HCT116 (cell line): ENCODE measurements at regions not wholly inside any gene's neighbourhood (a gene's known extent, or its start where the extent isn't known, plus 50 kb on each side); places are given as distances from the start of the nearest gene placed in this dataset.
A peak's percentile ranks its signal among the peaks of the same experiment; 100 is the strongest.

Source experiments
- ATAC-seq: fragments of 200-7000 bp; cut with Tn5 transposase; 2 replicates; pipeline ENCODE4 v1.9.1; 2020; ENCODE audit warnings: mild to moderate bottlenecking, moderate library complexity
- BruUV-seq: library from RNA; stranded (reverse); fragments of 400-500 nt; replicated peaks from 2 replicates; lab custom pipeline; 2021; lab: Mats Ljungman, UMichigan
- CTCF ChIA-PET: fragments of 300-600 bp; sonication (Branson Sonifier 250); formaldehyde crosslinking; loops from one replicate; lab custom pipeline; 2021; ENCODE audit warnings: antibody characterized with exemption; lab: Charles Lee
- POLR2A ChIA-PET: fragments of 300-600, 350-600 bp; sonication (Branson Sonifier 250); formaldehyde crosslinking; loops from one replicate; lab custom pipeline; 2021; ENCODE audit warnings: antibody characterized with exemption; lab: Charles Lee
- RAD21 ChIA-PET, 2 experiments: fragments of 300-600 bp; sonication (Branson Sonifier 250); formaldehyde crosslinking; loops; one replicate each; lab custom pipeline; 2023; ENCODE audit warnings: low total read pairs in 2 of 2; ENCODE audit not compliant: uncharacterized antibody in 2 of 2, unreplicated experiment in 2 of 2, low non-redundant PET in 1 of 2; lab: Charles Lee
- DNase-seq: peaks from one replicate; pipeline ENCODE4 v3.0.0-alpha.2; 2010; ENCODE audit warnings: low read depth, low spot score
- H2AFZ ChIP-seq: fragments of 200-600 bp; shearing (Covaris generic), sonication (generic); 2 replicates; pipeline ENCODE4 v1.6.1; 2017; ENCODE audit warnings: low read depth, mixed run types, mixed read lengths, antibody characterized with exemption, low read length; ENCODE audit not compliant: poor library complexity, severe bottlenecking
- H3K27ac ChIP-seq: 2 replicates; pipeline ENCODE4 v1.5.1; 2012; ENCODE audit warnings: low read depth, low read length
- H3K27me3 ChIP-seq: fragments of 200-600 bp; sonication (generic); 2 replicates; pipeline ENCODE4 v1.6.1; 2016; ENCODE audit warnings: mixed run types, low read length, mixed read lengths; ENCODE audit not compliant: insufficient read depth
- H3K36me3 ChIP-seq, 2 experiments: fragments of 200-500 bp in 1 of 2; fragments of 200-600 bp in 1 of 2; sonication (Bioruptor generic) in 1 of 2; sonication (generic) in 1 of 2; 2 replicates each; pipeline versions ENCODE4 v1.5.1 to v1.6.1; 2014 to 2016; ENCODE audit warnings: low read length in 2 of 2, inconsistent platforms in 1 of 2, mixed read lengths in 1 of 2, mixed run types in 1 of 2; ENCODE audit not compliant: insufficient read depth in 2 of 2, control insufficient read depth in 1 of 2
- H3K4me1 ChIP-seq, 2 experiments: fragments of 200-600 bp in 1 of 2; sonication (generic) in 1 of 2; 2 replicates each; pipeline versions ENCODE4 v1.5.1 to v1.6.1; 2012 to 2017; ENCODE audit warnings: low read length in 2 of 2, inconsistent platforms in 1 of 2, mild to moderate bottlenecking in 1 of 2, mixed read lengths in 1 of 2, mixed run types in 1 of 2, moderate library complexity in 1 of 2; ENCODE audit not compliant: insufficient read depth in 2 of 2, control insufficient read depth in 1 of 2
- H3K4me2 ChIP-seq: fragments of 200-600 bp; sonication (generic); 2 replicates; pipeline ENCODE4 v1.6.1; 2017; ENCODE audit warnings: mixed run types, low read length, mixed read lengths
- H3K4me3 ChIP-seq, 2 experiments: fragments of 200-600 bp in 1 of 2; sonication (generic) in 1 of 2; replicated peaks in 1 of 2; 2 replicates each; pipeline ENCODE4 v1.5.1; 2011 to 2016; ENCODE audit warnings: low read length in 2 of 2, control low read depth in 1 of 2, low read depth in 1 of 2, mild to moderate bottlenecking in 1 of 2, mixed read lengths in 1 of 2, mixed run types in 1 of 2
- H3K79me2 ChIP-seq: fragments of 200-600 bp; sonication (generic); 2 replicates; pipeline ENCODE4 v1.6.1; 2017; ENCODE audit warnings: mild to moderate bottlenecking, mixed run types, low read length, moderate library complexity, mixed read lengths; ENCODE audit not compliant: insufficient read depth
- H3K9ac ChIP-seq: fragments of 200-600 bp; sonication (generic); 2 replicates; pipeline ENCODE4 v1.6.1; 2016; ENCODE audit warnings: low read length, mixed read lengths
- H3K9me2 ChIP-seq: fragments of 200-600 bp; sonication (generic), shearing (Covaris generic); 2 replicates; pipeline ENCODE4 v1.6.1; 2017; ENCODE audit warnings: mixed run types, mild to moderate bottlenecking, moderate library complexity; ENCODE audit not compliant: insufficient read depth
- H3K9me3 ChIP-seq, 2 experiments: fragments of 200-500 bp in 1 of 2; fragments of 200-600 bp in 1 of 2; sonication (Bioruptor generic) in 1 of 2; sonication (generic) in 1 of 2; 2 replicates each; pipeline ENCODE4 v1.6.1; 2014 to 2017; ENCODE audit warnings: low read length in 2 of 2, mixed read lengths in 2 of 2, inconsistent platforms in 1 of 2, low read depth in 1 of 2, mild to moderate bottlenecking in 1 of 2, mixed run types in 1 of 2, moderate library complexity in 1 of 2; ENCODE audit not compliant: control insufficient read depth in 1 of 2, insufficient read depth in 1 of 2
- H4K20me1 ChIP-seq: fragments of 200-600 bp; sonication (generic), shearing (Covaris generic); 2 replicates; pipeline ENCODE4 v1.6.1; 2017; ENCODE audit warnings: mixed run types, mild to moderate bottlenecking, moderate library complexity; ENCODE audit not compliant: insufficient read depth
- ATF3 ChIP-seq: IDR thresholded peaks from 2 replicates; pipeline ENCODE4 v1.6.1; 2012
- CBX3 ChIP-seq: IDR thresholded peaks from 2 replicates; pipeline ENCODE4 v1.6.1; 2012; ENCODE audit warnings: low read depth
- EZH2 ChIP-seq: fragments of 200-600 bp; sonication (generic); IDR thresholded peaks from 2 replicates; pipeline ENCODE4 v1.6.1; 2017; ENCODE audit warnings: antibody characterized with exemption, mixed run types
- FOSL1 ChIP-seq: IDR thresholded peaks from 2 replicates; pipeline ENCODE4 v1.6.1; 2012; ENCODE audit warnings: low read depth
- MAX ChIP-seq: IDR thresholded peaks from 2 replicates; pipeline ENCODE4 v1.6.1; 2012
- POLR2A ChIP-seq: IDR thresholded peaks from 2 replicates; pipeline ENCODE4 v1.7.0; 2011; ENCODE audit warnings: borderline replicate concordance; ENCODE audit not compliant: insufficient read depth, insufficient read length; ENCODE audit errors: extremely low read depth
- POLR2AphosphoS5 ChIP-seq: IDR thresholded peaks from 2 replicates; pipeline ENCODE4 v1.6.1; 2011; ENCODE audit warnings: mild to moderate bottlenecking, low read depth, low read length, moderate library complexity
- RAD21 ChIP-seq: IDR thresholded peaks from 2 replicates; pipeline ENCODE4 v1.6.1; 2012; ENCODE audit warnings: low read depth, mild to moderate bottlenecking
- REST ChIP-seq: IDR thresholded peaks from 2 replicates; pipeline ENCODE4 v1.6.1; 2012; ENCODE audit warnings: low read depth
- YY1 ChIP-seq: IDR thresholded peaks from 2 replicates; pipeline ENCODE4 v1.6.1; 2011; ENCODE audit warnings: low read length, low read depth, moderate library complexity, mild to moderate bottlenecking; ENCODE audit not compliant: insufficient replicate concordance; ENCODE audit errors: extremely low read depth
- ZBTB33 ChIP-seq: IDR thresholded peaks from 2 replicates; pipeline ENCODE4 v1.6.1; 2011; ENCODE audit warnings: mild to moderate bottlenecking, low read length, moderate library complexity; ENCODE audit not compliant: insufficient replicate concordance; ENCODE audit errors: extremely low read depth
- ZFX ChIP-seq: fragments of 450-650 bp; IDR thresholded peaks from 2 replicates; pipeline ENCODE4 v1.6.1; 2017
- intact Hi-C: fragments of 100-400 bp; cut with micrococcal nuclease; formaldehyde crosslinking; loops from 2 replicates; pipeline ENCODE4 v1.10.0; 2022

- no peak for TF ChIP-seq MAX
- TF ChIP-seq ATF3, result no peak
Observed at GRCh38 chr2:18047213-18047611, 168.7 kb downstream of the KCNS3 start (continued).

DNA sequence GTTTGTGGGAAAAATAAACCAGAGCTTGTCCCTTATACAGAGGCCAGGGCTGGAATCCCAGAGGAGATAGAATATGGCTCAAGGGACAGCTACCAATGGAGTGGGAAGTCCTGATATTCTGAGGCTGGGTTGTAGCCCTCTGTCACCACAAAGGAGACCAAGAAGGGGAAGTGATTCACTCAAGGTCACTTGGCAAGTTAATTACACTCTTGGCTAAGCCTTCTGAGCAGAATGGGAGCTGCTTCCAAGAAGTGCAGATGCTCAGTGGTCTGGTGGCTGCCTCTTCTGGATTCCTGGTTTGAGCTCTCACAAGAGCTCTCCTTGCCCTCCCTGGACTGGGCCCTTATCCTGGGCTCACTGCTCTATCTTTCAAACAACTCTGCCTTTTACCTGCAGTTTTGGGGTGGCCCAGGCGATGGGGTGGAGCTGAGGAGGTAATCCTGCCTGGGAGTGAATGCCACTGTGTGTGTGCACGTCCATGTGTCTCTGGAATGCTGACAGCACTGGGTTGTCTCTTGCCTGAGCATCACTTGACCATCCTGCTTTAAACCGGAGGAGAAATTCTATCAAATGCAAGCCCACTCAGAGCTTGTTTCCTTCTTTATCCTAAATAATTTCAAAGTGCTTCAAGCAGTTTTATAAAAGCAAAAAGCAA, 168.2 kb downstream of the KCNS3 start:
- TF ChIP-seq EZH2 (no peak), FOSL1 (0 out of 2 replicates have a peak, but pooled peaks have one; percentile 17)
- peaks cover 0 to 7% of the 10 kb centered on the region in 2 experiments; a peak in 2 of 4 replicates for H3K4me1 ChIP-seq
- H3K4me2 ChIP-seq, result no peak overlapping the region
- no peak for ATAC-seq
- peaks cover 4% of the 10 kb centered on the region; the same call in 1 of the 2 replicates for H3K27me3 ChIP-seq
- BruUV-seq, result no TSS peak
- H3K27ac ChIP-seq, result no peak overlapping the region
- H3K36me3 ChIP-seq, result no peaks in the 10 kb centered on the region
- no peaks in the 10 kb centered on the region for H3K79me2 ChIP-seq
- no peak overlapping the region for H2AFZ ChIP-seq
- ChIA-PET RAD21 (no interaction called here), CTCF (interaction anchor here (1.3 kb wide), 1 partner anchor 32 kb away, joined by 3 read pairs; no protein-coding TSS in a partner anchor), POLR2A (no interaction called here)
- H4K20me1 ChIP-seq, result no peaks in the 10 kb centered on the region
- H3K9me3 ChIP-seq, result no peaks in the 10 kb centered on the region
- no peak for DNase-seq
- H3K4me3 ChIP-seq, result no peak overlapping the region
- intact Hi-C loops, result no loop called here
- H3K9ac ChIP-seq, result no peak overlapping the region
- no peaks in the 10 kb centered on the region for H3K9me2 ChIP-seq

GRCh38 chr2:18046017-18046416, 167.6 kb downstream of the KCNS3 start:
- no peak for ATAC-seq
- no peaks in the 10 kb centered on the region for H4K20me1 ChIP-seq
- H2AFZ ChIP-seq, result no peak overlapping the region
- no peaks in the 10 kb centered on the region for H3K9me3 ChIP-seq
- RAD21 ChIA-PET, result no interaction called here
- no peaks in the 10 kb centered on the region for H3K36me3 ChIP-seq
- intact Hi-C loops, result no loop called here
- H3K4me3 ChIP-seq, result no peak overlapping the region
- H3K27ac ChIP-seq, result no peak overlapping the region
- H3K4me1 ChIP-seq, result peaks cover 0 to 7% of the 10 kb centered on the region in 2 experiments; a peak in 2 of 4 replicates
- H3K27me3 ChIP-seq, result peaks cover 4% of the 10 kb centered on the region; the same call in 1 of the 2 replicates
- DNase-seq, result no peak
- BruUV-seq, result no TSS peak
- POLR2A ChIA-PET, result no interaction called here
- H3K79me2 ChIP-seq, result no peaks in the 10 kb centered on the region
- H3K9ac ChIP-seq, result no peak overlapping the region
- H3K4me2 ChIP-seq, result no peak overlapping the region
- CTCF ChIA-PET, result interaction anchor here (1.3 kb wide), 1 partner anchor 33 kb away, joined by 3 read pairs; no protein-coding TSS in a partner anchor
- no peaks in the 10 kb centered on the region for H3K9me2 ChIP-seq
- TF ChIP-seq ZFX (no peak), POLR2A (no peak), RAD21 (no peak), FOSL1 (no peak), ZBTB33 (no peak), POLR2AphosphoS5 (no peak), CBX3 (no peak), REST (no peak), YY1 (no peak)
